Neutrophil (primary cell): ENCODE measurements at regions not wholly inside any gene's neighbourhood (a gene's known extent, or its start where the extent isn't known, plus 50 kb on each side); places are given as distances from the start of the nearest gene placed in this dataset.

ENCODE experiments used
- H3K27ac ChIP-seq: fragments of 200-600 bp; sonication (generic); 2 replicates; pipeline ENCODE4 v1.5.1; 2016; ENCODE audit warnings: mild to moderate bottlenecking, moderate library complexity
- H3K27me3 ChIP-seq: fragments of 200-600 bp; sonication (generic); 2 replicates; pipeline ENCODE4 v1.6.0; 2016; ENCODE audit warnings: mild to moderate bottlenecking
- H3K36me3 ChIP-seq: fragments of 200-600 bp; sonication (generic); 2 replicates; pipeline ENCODE4 v1.5.1; 2017
- H3K4me1 ChIP-seq, 2 experiments: fragments of 200-600 bp in 1 of 2; sonication (generic) in 1 of 2; 1 replicate in 1 of 2; 2 replicates in 1 of 2; pipeline versions ENCODE4 v1.5.1 to v1.6.1; 2013 to 2016; ENCODE audit warnings: low read depth in 1 of 2, low read length in 1 of 2, mild to moderate bottlenecking in 1 of 2, moderate library complexity in 1 of 2; ENCODE audit not compliant: control insufficient read depth in 1 of 2, insufficient read depth in 1 of 2
- H3K4me3 ChIP-seq, 2 experiments: fragments of 200-600 bp in 1 of 2; sonication (generic) in 1 of 2; 1 replicate in 1 of 2; 2 replicates in 1 of 2; pipeline ENCODE4 v1.5.1; 2013 to 2016; ENCODE audit warnings: low read depth in 1 of 2, low read length in 1 of 2, mild to moderate bottlenecking in 1 of 2, moderate library complexity in 1 of 2
- H3K9me3 ChIP-seq: fragments of 200-600 bp; sonication (generic); 2 replicates; pipeline ENCODE4 v1.5.1; 2016
- CTCF ChIP-seq: fragments of 200-600 bp; sonication (generic); IDR thresholded peaks from 2 replicates; pipeline ENCODE4 v1.5.1; 2016; ENCODE audit warnings: antibody characterized with exemption

- H3K4me1 ChIP-seq: no peaks in the 10 kb centered on the region
- peak; percentile 38 for TF ChIP-seq CTCF
- no peak overlapping the region for H3K27ac ChIP-seq
- peaks cover 6% of the 10 kb centered on the region for H3K27me3 ChIP-seq
- no peaks in the 10 kb centered on the region for H3K9me3 ChIP-seq
- no peak overlapping the region for H3K4me3 ChIP-seq
- H3K36me3 ChIP-seq: no peaks in the 10 kb centered on the region
Measured at GRCh38 chr16:80466024-80466987, 74.5 kb upstream of the DYNLRB2 start.

GRCh38 chr16:80463751-80464495, 76.9 kb upstream of the DYNLRB2 start:
- no peak overlapping the region for H3K4me3 ChIP-seq
- H3K27ac ChIP-seq: no peak overlapping the region
- H3K9me3 ChIP-seq: no peaks in the 10 kb centered on the region
- H3K36me3 ChIP-seq: no peaks in the 10 kb centered on the region
- no peaks in the 10 kb centered on the region for H3K4me1 ChIP-seq
- H3K27me3 ChIP-seq: peaks cover 6% of the 10 kb centered on the region
- no peak for TF ChIP-seq CTCF

- no peaks in the 10 kb centered on the region for H3K9me3 ChIP-seq
- H3K36me3 ChIP-seq: no peaks in the 10 kb centered on the region
- TF ChIP-seq CTCF: no peak
- H3K27me3 ChIP-seq: peaks cover 6% of the 10 kb centered on the region
- no peak overlapping the region for H3K4me3 ChIP-seq
- H3K27ac ChIP-seq: no peak overlapping the region
- no peaks in the 10 kb centered on the region for H3K4me1 ChIP-seq
Measured at GRCh38 chr16:80463326-80463725, 77.5 kb upstream of the DYNLRB2 start.

- no peak for TF ChIP-seq CTCF
- H3K4me3 ChIP-seq: no peak overlapping the region
Measured at GRCh38 chr16:80462917-80463316, 77.9 kb upstream of the DYNLRB2 start.

GRCh38 chr16:80460988-80461387, 79.8 kb upstream of the DYNLRB2 start:
- Histone ChIP-seq H3K27me3 (no peaks in the 10 kb centered on the region), H3K4me1 (no peaks in the 10 kb centered on the region), H3K4me3 (no peak overlapping the region), H3K36me3 (no peaks in the 10 kb centered on the region), H3K9me3 (no peaks in the 10 kb centered on the region), H3K27ac (no peak overlapping the region)
- no peak for TF ChIP-seq CTCF

More at GRCh38 chr16:80462917-80463316, 77.9 kb upstream of the DYNLRB2 start:
- H3K36me3 ChIP-seq: no peaks in the 10 kb centered on the region
- H3K27me3 ChIP-seq: peaks cover 6% of the 10 kb centered on the region
- no peak overlapping the region for H3K27ac ChIP-seq
- H3K4me1 ChIP-seq: no peaks in the 10 kb centered on the region
- no peaks in the 10 kb centered on the region for H3K9me3 ChIP-seq
